Calu3 (cell line): ENCODE measurements at regions not wholly inside any gene's neighbourhood (a gene's known extent, or its start where the extent isn't known, plus 50 kb on each side); places are given as distances from the start of the nearest gene placed in this dataset.

Experiments
- BruUV-seq: library from RNA; stranded (reverse); fragments of 400-500 nt; replicated peaks from 2 replicates; lab custom pipeline; 2021; lab: Mats Ljungman, UMichigan
- CTCF ChIA-PET: fragments of 300-600 bp; sonication (Branson Sonifier 250); formaldehyde crosslinking; loops from one replicate; lab custom pipeline; 2022; ENCODE audit warnings: antibody characterized with exemption; lab: Charles Lee
- DNase-seq: peaks from one replicate; pipeline ENCODE4 v3.0.0; 2022
- H3K27ac Mint-ChIP-seq: one replicate; pipeline ENCODE4 v1.8.0; 2022; ENCODE audit warnings: mixed read lengths; ENCODE audit not compliant: unreplicated experiment
- H3K27me3 Mint-ChIP-seq: one replicate; pipeline ENCODE4 v1.8.0; 2022; ENCODE audit warnings: mixed read lengths; ENCODE audit not compliant: unreplicated experiment
- H3K36me3 Mint-ChIP-seq: one replicate; pipeline ENCODE4 v1.8.0; 2022; ENCODE audit warnings: mild to moderate bottlenecking, moderate library complexity, mixed read lengths; ENCODE audit not compliant: insufficient read depth, unreplicated experiment
- H3K4me1 Mint-ChIP-seq: one replicate; pipeline ENCODE4 v1.8.0; 2022; ENCODE audit warnings: mild to moderate bottlenecking, low read depth, mixed read lengths; ENCODE audit not compliant: unreplicated experiment
- H3K4me3 Mint-ChIP-seq: one replicate; pipeline ENCODE4 v1.8.0; 2022; ENCODE audit warnings: mild to moderate bottlenecking, low read depth, moderate library complexity, mixed read lengths; ENCODE audit not compliant: unreplicated experiment
- H3K9me3 Mint-ChIP-seq: one replicate; pipeline ENCODE4 v1.8.0; 2022; ENCODE audit warnings: low read depth, mixed read lengths; ENCODE audit not compliant: unreplicated experiment
- intact Hi-C: fragments of 100-400 bp; cut with micrococcal nuclease; formaldehyde crosslinking; loops from one replicate; pipeline ENCODE4 v1.10.0; 2022; ENCODE audit not compliant: unreplicated experiment
- TF ChIP-seq, protein P1 (sequence below): fragments of 200-600 bp; IDR thresholded peaks from one replicate; pipeline ENCODE4 v1.8.0; 2022; ENCODE audit warnings: antibody characterized with exemption; ENCODE audit not compliant: unreplicated experiment

DNA sequence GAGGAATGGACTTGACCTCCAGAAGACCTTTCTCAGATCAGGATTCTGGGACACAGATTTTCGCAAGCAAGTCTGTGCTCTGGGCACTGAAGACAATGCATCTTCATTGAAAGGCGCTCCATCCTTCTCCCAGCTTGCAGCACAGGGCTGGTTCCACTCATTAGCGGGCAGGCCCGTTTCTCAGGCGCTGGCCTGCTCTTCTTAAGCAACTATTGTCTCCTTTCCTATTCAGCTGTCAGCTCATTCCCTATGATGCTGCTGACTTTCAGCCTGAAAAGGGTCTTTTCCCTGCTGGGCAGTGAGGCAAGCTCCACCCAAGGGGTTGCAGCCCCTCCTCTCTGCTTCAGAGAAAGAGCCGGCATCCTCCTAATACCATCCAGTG is 91.9 kb upstream of the PLXNA2 start:
- no peak overlapping the region for H3K27ac Mint-ChIP-seq
- H3K4me3 Mint-ChIP-seq: no peak overlapping the region
- no peaks in the 10 kb centered on the region for H3K9me3 Mint-ChIP-seq
- TF ChIP-seq, protein P1, sequence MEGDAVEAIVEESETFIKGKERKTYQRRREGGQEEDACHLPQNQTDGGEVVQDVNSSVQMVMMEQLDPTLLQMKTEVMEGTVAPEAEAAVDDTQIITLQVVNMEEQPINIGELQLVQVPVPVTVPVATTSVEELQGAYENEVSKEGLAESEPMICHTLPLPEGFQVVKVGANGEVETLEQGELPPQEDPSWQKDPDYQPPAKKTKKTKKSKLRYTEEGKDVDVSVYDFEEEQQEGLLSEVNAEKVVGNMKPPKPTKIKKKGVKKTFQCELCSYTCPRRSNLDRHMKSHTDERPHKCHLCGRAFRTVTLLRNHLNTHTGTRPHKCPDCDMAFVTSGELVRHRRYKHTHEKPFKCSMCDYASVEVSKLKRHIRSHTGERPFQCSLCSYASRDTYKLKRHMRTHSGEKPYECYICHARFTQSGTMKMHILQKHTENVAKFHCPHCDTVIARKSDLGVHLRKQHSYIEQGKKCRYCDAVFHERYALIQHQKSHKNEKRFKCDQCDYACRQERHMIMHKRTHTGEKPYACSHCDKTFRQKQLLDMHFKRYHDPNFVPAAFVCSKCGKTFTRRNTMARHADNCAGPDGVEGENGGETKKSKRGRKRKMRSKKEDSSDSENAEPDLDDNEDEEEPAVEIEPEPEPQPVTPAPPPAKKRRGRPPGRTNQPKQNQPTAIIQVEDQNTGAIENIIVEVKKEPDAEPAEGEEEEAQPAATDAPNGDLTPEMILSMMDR: no peak
- no peaks in the 10 kb centered on the region for H3K36me3 Mint-ChIP-seq
- DNase-seq: no peak
- CTCF ChIA-PET: no interaction called here
- intact Hi-C loops: no loop called here
- H3K4me1 Mint-ChIP-seq: no peaks in the 10 kb centered on the region
- H3K27me3 Mint-ChIP-seq: peaks cover 54% of the 10 kb centered on the region
- no TSS peak for BruUV-seq

GRCh38 chr1:208339911-208340310 is 95.7 kb upstream of the PLXNA2 start:
- intact Hi-C loops: no loop called here
- Mint-ChIP-seq H3K27ac (no peak overlapping the region), H3K27me3 (peaks cover 52% of the 10 kb centered on the region), H3K9me3 (no peaks in the 10 kb centered on the region), H3K4me3 (no peak overlapping the region), H3K4me1 (no peaks in the 10 kb centered on the region), H3K36me3 (no peaks in the 10 kb centered on the region)
- CTCF ChIA-PET: no interaction called here
- TF ChIP-seq, protein P1: no peak
- BruUV-seq: no TSS peak
- DNase-seq: no peak

- intact Hi-C loops: no loop called here
- H3K36me3 Mint-ChIP-seq: no peaks in the 10 kb centered on the region
- H3K4me3 Mint-ChIP-seq: no peak overlapping the region
- DNase-seq: no peak
- H3K4me1 Mint-ChIP-seq: no peaks in the 10 kb centered on the region
- H3K27me3 Mint-ChIP-seq: peaks cover 71% of the 10 kb centered on the region
- TF ChIP-seq, protein P1: no peak
- H3K9me3 Mint-ChIP-seq: peaks cover 2% of the 10 kb centered on the region
- no peak overlapping the region for H3K27ac Mint-ChIP-seq
- no TSS peak for BruUV-seq
- CTCF ChIA-PET: no interaction called here
Observed at GRCh38 chr1:208343226-208343625, 99.0 kb upstream of the PLXNA2 start.

DNA sequence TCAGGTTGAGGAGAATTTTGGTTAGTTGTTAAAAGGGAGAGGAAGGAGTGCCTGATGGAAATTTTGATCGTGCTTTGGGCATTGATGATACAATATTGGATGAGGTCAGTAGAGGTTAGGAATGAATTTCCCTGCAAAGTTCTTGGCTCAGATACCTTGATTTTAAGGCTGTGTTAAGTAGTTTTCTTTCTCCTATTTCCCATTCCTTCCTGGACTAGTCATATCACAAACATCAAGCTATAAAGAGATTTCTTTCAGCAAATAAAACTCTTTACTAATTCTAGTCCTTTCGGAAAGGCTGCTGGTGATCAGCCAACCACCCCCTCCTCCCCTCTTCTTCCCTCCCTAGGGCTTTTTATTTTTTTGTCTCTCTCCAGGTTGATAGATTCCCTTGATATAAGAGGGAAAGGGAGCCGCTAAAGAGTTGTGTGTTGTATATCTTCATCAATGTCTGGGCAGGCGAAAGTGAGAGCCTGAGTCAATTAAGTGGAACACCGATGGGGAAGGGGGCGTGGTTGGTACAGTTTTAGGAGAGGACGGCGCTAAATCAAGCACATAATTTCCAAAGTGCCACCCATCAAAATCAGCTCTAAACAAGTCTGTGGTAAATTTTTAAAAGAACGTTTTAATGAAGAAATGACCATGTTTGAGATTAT is 100.1 kb upstream of the PLXNA2 start:
- H3K4me1 Mint-ChIP-seq: no peaks in the 10 kb centered on the region
- intact Hi-C loops: no loop called here
- H3K9me3 Mint-ChIP-seq: peaks cover 2% of the 10 kb centered on the region
- no peak for DNase-seq
- no peak overlapping the region for H3K4me3 Mint-ChIP-seq
- TF ChIP-seq, protein P1: no peak
- CTCF ChIA-PET: no interaction called here
- no TSS peak for BruUV-seq
- H3K27me3 Mint-ChIP-seq: peaks cover 71% of the 10 kb centered on the region
- H3K27ac Mint-ChIP-seq: no peak overlapping the region
- H3K36me3 Mint-ChIP-seq: no peaks in the 10 kb centered on the region
